Fibroblast of the aortic adventitia (primary cell): ENCODE measurements at regions not wholly inside any gene's neighbourhood (a gene's known extent, or its start where the extent isn't known, plus 50 kb on each side); places are given as distances from the start of the nearest gene placed in this dataset.

Experiments used
- DNase-seq: peaks from one replicate; pipeline ENCODE4 v3.0.0-alpha.2; 2010; ENCODE audit warnings: low read depth
- H3K4me3 ChIP-seq: 2 replicates; pipeline ENCODE4 v1.5.1; 2011; ENCODE audit warnings: low read depth, mild to moderate bottlenecking, control low read depth, low read length, moderate library complexity
- TF ChIP-seq, protein P1 (sequence below): IDR thresholded peaks from 2 replicates; pipeline ENCODE4 v1.5.1; 2011; ENCODE audit warnings: mild to moderate bottlenecking, low read length, control low read depth, inconsistent platforms; ENCODE audit not compliant: insufficient read depth

DNA sequence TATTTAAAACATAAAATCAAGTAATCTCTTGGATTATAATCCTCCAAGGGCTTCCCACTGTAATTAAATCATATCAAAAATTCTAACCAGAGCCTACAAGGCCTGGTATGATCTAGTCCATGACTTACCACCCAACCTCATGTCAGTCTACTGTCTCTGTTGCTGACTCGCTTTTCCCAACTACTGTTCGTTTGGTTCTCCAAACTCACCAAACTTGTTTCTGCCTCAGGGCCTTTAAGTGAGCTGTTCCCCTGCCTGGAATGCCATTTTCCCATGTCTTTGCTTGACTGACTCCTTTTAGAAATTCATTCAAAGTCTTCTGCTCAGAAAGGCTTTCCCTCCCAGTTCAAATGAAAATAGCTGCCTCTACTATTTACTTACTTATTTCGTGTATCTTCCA is 95.9 kb downstream of the ZC3H11B start:
- no peak overlapping the region for H3K4me3 ChIP-seq
- no peak for DNase-seq
- TF ChIP-seq, protein P1, sequence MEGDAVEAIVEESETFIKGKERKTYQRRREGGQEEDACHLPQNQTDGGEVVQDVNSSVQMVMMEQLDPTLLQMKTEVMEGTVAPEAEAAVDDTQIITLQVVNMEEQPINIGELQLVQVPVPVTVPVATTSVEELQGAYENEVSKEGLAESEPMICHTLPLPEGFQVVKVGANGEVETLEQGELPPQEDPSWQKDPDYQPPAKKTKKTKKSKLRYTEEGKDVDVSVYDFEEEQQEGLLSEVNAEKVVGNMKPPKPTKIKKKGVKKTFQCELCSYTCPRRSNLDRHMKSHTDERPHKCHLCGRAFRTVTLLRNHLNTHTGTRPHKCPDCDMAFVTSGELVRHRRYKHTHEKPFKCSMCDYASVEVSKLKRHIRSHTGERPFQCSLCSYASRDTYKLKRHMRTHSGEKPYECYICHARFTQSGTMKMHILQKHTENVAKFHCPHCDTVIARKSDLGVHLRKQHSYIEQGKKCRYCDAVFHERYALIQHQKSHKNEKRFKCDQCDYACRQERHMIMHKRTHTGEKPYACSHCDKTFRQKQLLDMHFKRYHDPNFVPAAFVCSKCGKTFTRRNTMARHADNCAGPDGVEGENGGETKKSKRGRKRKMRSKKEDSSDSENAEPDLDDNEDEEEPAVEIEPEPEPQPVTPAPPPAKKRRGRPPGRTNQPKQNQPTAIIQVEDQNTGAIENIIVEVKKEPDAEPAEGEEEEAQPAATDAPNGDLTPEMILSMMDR, result no peak

DNA sequence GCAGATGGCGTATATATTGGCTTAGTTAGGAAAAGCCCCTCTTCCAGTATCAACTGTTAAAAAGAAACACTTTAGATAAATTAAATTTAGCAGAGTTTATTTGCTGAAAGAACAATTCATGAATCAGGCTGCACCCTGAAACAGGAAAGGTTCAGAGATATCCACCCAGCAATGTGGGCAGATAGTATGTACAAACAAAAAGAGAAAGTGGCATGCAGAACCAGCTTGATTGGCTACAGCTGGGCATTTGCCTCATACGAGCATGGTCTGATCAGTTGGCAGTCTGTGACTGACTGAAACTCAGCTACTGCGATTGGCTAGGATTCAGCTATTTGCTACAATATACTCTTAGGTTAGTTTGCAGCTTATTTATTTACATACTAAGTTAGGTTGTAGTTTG is 98.2 kb downstream of the ZC3H11B start:
- no peak overlapping the region for H3K4me3 ChIP-seq
- DNase-seq, result no peak
- TF ChIP-seq, protein P1, result no peak

DNA sequence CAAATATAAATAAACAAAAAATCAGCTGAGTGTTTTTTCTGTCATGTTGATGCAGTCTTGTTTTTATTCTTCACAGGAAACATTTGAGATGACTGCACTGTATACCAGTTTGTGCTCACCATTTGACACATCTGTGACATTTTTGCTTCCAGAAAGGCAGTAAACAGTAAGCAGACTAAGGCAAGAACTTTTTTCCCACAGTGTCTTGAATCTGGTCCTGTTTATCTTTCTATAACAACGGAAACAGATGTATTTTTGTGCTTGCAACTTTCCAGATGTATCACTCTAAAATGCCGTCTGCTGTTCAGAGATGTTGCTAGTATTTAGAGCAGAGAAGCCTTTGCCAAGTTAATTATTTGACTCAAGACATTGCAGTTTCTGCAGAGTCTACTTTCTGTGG is 105.5 kb downstream of the ZC3H11B start:
- no peak overlapping the region for H3K4me3 ChIP-seq
- peak; percentile 45 for DNase-seq
- TF ChIP-seq, protein P1, result no peak

DNA sequence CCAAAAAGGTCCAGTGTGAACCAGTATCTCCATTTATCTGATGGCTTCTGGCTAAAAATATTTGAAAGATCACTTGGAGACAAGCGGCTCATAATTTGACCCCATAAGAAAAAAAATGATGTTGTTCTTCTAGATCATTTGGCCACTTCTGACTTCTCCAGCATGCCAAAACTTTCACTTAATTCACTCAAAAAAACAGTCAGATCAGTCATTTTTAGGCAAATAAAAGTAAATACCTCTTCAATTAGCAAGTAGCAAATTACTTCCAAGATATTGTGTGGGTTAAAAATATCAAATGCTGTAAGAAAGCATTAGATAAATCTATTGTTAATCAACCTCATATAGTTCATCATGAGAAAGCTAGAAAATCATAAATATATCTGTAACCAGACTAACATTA is 106.0 kb downstream of the ZC3H11B start:
- TF ChIP-seq, protein P1, result no peak
- no peak overlapping the region for H3K4me3 ChIP-seq
- DNase-seq, result no peak

DNA sequence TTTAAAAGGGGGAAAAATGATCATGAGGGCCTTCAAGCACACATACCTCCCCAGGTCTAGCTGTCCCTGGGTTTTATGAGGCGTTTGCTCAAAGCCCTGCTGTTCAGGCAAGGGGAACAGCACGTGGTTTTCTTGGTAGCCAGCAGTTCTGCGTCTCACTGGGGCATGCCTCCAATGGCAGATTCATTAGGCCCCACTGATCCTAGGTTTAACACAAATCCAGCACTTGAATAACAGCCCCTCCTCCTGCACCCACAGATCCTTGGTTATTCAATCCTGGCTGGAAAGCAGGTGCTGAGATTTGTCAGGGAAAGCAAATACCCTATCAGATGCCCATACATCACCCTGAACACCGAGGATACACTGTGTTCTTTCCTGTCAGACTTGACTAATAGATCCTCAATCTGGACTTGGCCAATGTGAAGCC is 106.4 kb downstream of the ZC3H11B start:
- no peak for DNase-seq
- TF ChIP-seq, protein P1, result no peak
- H3K4me3 ChIP-seq, result no peak overlapping the region

DNA sequence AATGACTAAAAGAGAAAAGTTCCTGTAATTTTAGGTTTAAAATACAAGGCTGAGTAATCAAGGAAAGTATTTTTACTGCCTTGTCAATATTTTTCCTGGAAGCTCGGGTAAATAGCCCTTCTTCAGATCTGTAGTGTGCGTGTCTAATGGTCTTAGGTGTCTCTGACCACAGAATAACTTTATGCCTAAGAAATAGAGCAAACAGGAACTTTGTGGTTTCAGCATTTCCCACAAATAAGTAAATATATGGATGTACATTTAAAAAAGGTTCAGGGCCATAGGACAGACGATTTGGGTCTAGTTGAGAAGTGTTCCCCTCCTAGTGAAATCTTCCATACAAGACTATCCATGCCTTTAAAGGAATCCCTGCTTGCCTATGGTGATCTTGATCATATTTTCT is 107.0 kb downstream of the ZC3H11B start:
- DNase-seq, result no peak
- no peak overlapping the region for H3K4me3 ChIP-seq
- TF ChIP-seq, protein P1, result no peak

DNA sequence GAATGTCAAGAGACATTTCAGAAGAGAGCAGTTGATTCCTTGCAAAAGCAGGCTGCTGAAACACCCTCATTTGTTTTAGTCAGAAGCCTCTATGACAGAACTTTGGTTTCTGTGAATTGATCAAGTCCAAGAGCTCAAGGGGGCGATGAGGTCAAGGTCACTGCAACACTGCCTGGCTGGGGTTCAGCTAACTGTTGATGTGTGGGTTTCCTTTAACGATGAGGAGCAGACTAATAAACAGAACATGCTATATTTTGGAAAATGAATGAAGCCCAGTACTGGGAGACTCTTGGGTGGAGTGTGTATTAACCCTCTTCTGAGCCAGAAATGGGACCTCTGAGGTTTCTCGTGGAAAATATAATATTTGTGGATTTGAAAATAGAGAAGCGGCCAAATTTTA is 109.3 kb downstream of the ZC3H11B start:
- TF ChIP-seq, protein P1, result no peak
- no peak overlapping the region for H3K4me3 ChIP-seq
- DNase-seq, result peak; percentile 27
